WI38 (cell line): ENCODE measurements at regions not wholly inside any gene's neighbourhood (a gene's known extent, or its start where the extent isn't known, plus 50 kb on each side); places are given as distances from the start of the nearest gene placed in this dataset.

Source experiments
- H3K4me3 ChIP-seq: 2 replicates; pipeline ENCODE4 v1.5.1; 2011; ENCODE audit warnings: low read depth, mild to moderate bottlenecking, control low read depth, low read length
- CTCF ChIP-seq: IDR thresholded peaks from 2 replicates; pipeline ENCODE4 v1.5.1; 2012; ENCODE audit warnings: low read depth, mild to moderate bottlenecking, control low read depth, low read length

- H3K4me3 ChIP-seq: no peak overlapping the region
- TF ChIP-seq CTCF: no peak
Observed at GRCh38 chr6:86142326-86142725, 499.6 kb upstream of the SYNCRIP start.

GRCh38 chr6:86128130-86128814, 485.6 kb upstream of the SYNCRIP start:
- no peak overlapping the region for H3K4me3 ChIP-seq
- TF ChIP-seq CTCF: no peak

DNA sequence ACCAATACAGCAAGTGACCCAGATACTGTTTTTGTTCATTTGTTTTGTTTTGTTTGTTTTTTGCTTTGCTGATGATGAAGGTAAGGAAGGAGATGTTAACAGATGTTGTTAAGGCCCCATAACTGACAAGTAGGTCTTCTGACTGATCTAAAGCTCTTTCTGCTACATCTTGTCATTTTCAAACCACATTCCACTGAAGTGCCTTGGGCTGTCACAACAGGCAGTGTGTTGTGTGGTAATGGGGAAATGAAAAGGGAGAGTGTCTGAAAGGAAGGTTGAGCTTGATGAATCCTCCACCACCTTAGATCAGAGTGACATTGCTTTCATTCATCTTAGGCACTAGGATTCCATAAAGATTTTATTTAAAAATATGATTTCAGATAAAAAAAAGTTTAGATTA, 479.4 kb upstream of the SYNCRIP start:
- no peak for TF ChIP-seq CTCF
- no peak overlapping the region for H3K4me3 ChIP-seq

GRCh38 chr6:86118271-86118670, 475.6 kb upstream of the SYNCRIP start:
- TF ChIP-seq CTCF: no peak
- no peak overlapping the region for H3K4me3 ChIP-seq

DNA sequence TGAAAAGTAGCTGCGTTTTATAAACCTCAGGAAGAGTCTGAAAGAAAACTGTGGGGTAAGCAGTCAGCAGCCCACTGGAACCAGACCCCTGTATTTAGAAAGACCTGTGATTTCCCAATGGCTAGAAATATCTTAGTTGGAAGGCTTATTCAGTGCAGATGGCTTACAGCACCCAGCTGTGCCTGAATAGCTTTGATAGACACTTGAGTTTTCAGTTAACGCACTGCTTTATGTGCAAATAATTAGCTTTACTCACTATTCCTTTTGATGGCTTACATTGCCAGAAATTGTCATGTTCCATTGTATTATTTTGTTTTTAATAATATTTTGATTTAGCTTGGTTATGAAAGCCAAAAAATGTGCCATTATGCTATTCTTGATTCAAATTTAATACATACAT, 465.3 kb upstream of the SYNCRIP start:
- no peak for TF ChIP-seq CTCF
- no peak overlapping the region for H3K4me3 ChIP-seq

- TF ChIP-seq CTCF: no peak
- H3K4me3 ChIP-seq: no peak overlapping the region
Observed at GRCh38 chr6:86087954-86088353, 445.3 kb upstream of the SYNCRIP start.

GRCh38 chr6:86079938-86080337, 437.3 kb upstream of the SYNCRIP start:
- TF ChIP-seq CTCF: no peak
- H3K4me3 ChIP-seq: no peak overlapping the region
